IPS-18a (cell line): ENCODE measurements at regions not wholly inside any gene's neighbourhood (a gene's known extent, or its start where the extent isn't known, plus 50 kb on each side); places are given as distances from the start of the nearest gene placed in this dataset.

Experiments used
- H3K27ac ChIP-seq: one replicate; pipeline ENCODE4 v1.5.1; 2013; ENCODE audit warnings: low read length
- H3K27me3 ChIP-seq: one replicate; pipeline ENCODE4 v1.6.1; 2013; ENCODE audit warnings: mild to moderate bottlenecking, low read length; ENCODE audit not compliant: control insufficient read depth, insufficient read depth
- H3K36me3 ChIP-seq: one replicate; pipeline ENCODE4 v1.6.1; 2013; ENCODE audit warnings: low read depth, low read length; ENCODE audit not compliant: control insufficient read depth
- H3K4me1 ChIP-seq: one replicate; pipeline ENCODE4 v1.6.1; 2013; ENCODE audit warnings: low read depth, low read length; ENCODE audit not compliant: control insufficient read depth
- H3K4me3 ChIP-seq: one replicate; pipeline ENCODE4 v1.5.1; 2013; ENCODE audit warnings: low read length
- H3K9ac ChIP-seq: one replicate; pipeline ENCODE4 v1.6.1; 2013; ENCODE audit warnings: mild to moderate bottlenecking, low read length, moderate library complexity
- H3K9me3 ChIP-seq: one replicate; pipeline ENCODE4 v1.6.1; 2013; ENCODE audit warnings: low read depth, low read length; ENCODE audit not compliant: control insufficient read depth

GRCh38 chr6:40097590-40097989, 163.3 kb upstream of the MOCS1 start:
- no peaks in the 10 kb centered on the region for H3K36me3 ChIP-seq
- no peaks in the 10 kb centered on the region for H3K9me3 ChIP-seq
- H3K4me1 ChIP-seq, result no peaks in the 10 kb centered on the region
- no peak overlapping the region for H3K9ac ChIP-seq
- no peak overlapping the region for H3K4me3 ChIP-seq
- no peak overlapping the region for H3K27ac ChIP-seq
- H3K27me3 ChIP-seq, result no peaks in the 10 kb centered on the region

GRCh38 chr6:40083141-40083920, 149.1 kb upstream of the MOCS1 start:
- no peak overlapping the region for H3K4me3 ChIP-seq
- H3K27ac ChIP-seq, result no peak overlapping the region
- H3K9me3 ChIP-seq, result no peaks in the 10 kb centered on the region
- no peaks in the 10 kb centered on the region for H3K36me3 ChIP-seq
- H3K9ac ChIP-seq, result no peak overlapping the region
- no peaks in the 10 kb centered on the region for H3K27me3 ChIP-seq
- no peaks in the 10 kb centered on the region for H3K4me1 ChIP-seq

GRCh38 chr6:40082278-40083043, 148.2 kb upstream of the MOCS1 start:
- Histone ChIP-seq H3K36me3 (no peaks in the 10 kb centered on the region), H3K4me1 (no peaks in the 10 kb centered on the region), H3K27me3 (no peaks in the 10 kb centered on the region), H3K4me3 (no peak overlapping the region), H3K9ac (no peak overlapping the region), H3K27ac (no peak overlapping the region), H3K9me3 (no peaks in the 10 kb centered on the region)

- H3K27me3 ChIP-seq, result no peaks in the 10 kb centered on the region
Observed at GRCh38 chr6:40077736-40078135, 143.5 kb upstream of the MOCS1 start.

GRCh38 chr6:40077315-40077714, 143.1 kb upstream of the MOCS1 start:
- Histone ChIP-seq H3K4me3 (no peak overlapping the region), H3K9ac (no peak overlapping the region), H3K36me3 (no peaks in the 10 kb centered on the region), H3K27ac (no peak overlapping the region), H3K4me1 (no peaks in the 10 kb centered on the region), H3K27me3 (no peaks in the 10 kb centered on the region), H3K9me3 (no peaks in the 10 kb centered on the region)

More at GRCh38 chr6:40077736-40078135, 143.5 kb upstream of the MOCS1 start:
- no peak overlapping the region for H3K4me3 ChIP-seq
- no peaks in the 10 kb centered on the region for H3K9me3 ChIP-seq
- no peak overlapping the region for H3K27ac ChIP-seq
- no peaks in the 10 kb centered on the region for H3K4me1 ChIP-seq
- no peaks in the 10 kb centered on the region for H3K36me3 ChIP-seq
- no peak overlapping the region for H3K9ac ChIP-seq

GRCh38 chr6:40075056-40075590, 140.9 kb upstream of the MOCS1 start:
- Histone ChIP-seq H3K36me3 (no peaks in the 10 kb centered on the region), H3K9me3 (no peaks in the 10 kb centered on the region), H3K27ac (no peak overlapping the region), H3K4me1 (no peaks in the 10 kb centered on the region), H3K27me3 (no peaks in the 10 kb centered on the region), H3K4me3 (no peak overlapping the region), H3K9ac (no peak overlapping the region)

GRCh38 chr6:40074306-40075055, 140.2 kb upstream of the MOCS1 start:
- H3K27ac ChIP-seq, result no peak overlapping the region
- H3K27me3 ChIP-seq, result no peaks in the 10 kb centered on the region
- no peak overlapping the region for H3K4me3 ChIP-seq
- H3K4me1 ChIP-seq, result no peaks in the 10 kb centered on the region
- no peaks in the 10 kb centered on the region for H3K9me3 ChIP-seq
- H3K36me3 ChIP-seq, result no peaks in the 10 kb centered on the region
- H3K9ac ChIP-seq, result no peak overlapping the region

GRCh38 chr6:40066372-40066771, 132.1 kb upstream of the MOCS1 start:
- no peak overlapping the region for H3K9ac ChIP-seq
- no peaks in the 10 kb centered on the region for H3K36me3 ChIP-seq
- no peak overlapping the region for H3K27ac ChIP-seq
- H3K27me3 ChIP-seq, result no peaks in the 10 kb centered on the region
- peaks cover 6% of the 10 kb centered on the region for H3K9me3 ChIP-seq
- no peaks in the 10 kb centered on the region for H3K4me1 ChIP-seq
- H3K4me3 ChIP-seq, result no peak overlapping the region

GRCh38 chr6:40056865-40057264, 122.6 kb upstream of the MOCS1 start:
- Histone ChIP-seq H3K9ac (no peak overlapping the region), H3K4me1 (no peaks in the 10 kb centered on the region), H3K27me3 (no peaks in the 10 kb centered on the region), H3K4me3 (no peak overlapping the region), H3K27ac (no peak overlapping the region), H3K36me3 (no peaks in the 10 kb centered on the region), H3K9me3 (no peaks in the 10 kb centered on the region)

GRCh38 chr6:40054602-40055001, 120.3 kb upstream of the MOCS1 start:
- H3K9me3 ChIP-seq, result no peaks in the 10 kb centered on the region
- H3K4me3 ChIP-seq, result no peak overlapping the region

GRCh38 chr6:40054186-40054585, 119.9 kb upstream of the MOCS1 start:
- Histone ChIP-seq H3K9ac (no peak overlapping the region), H3K27ac (no peak overlapping the region)

More at GRCh38 chr6:40054602-40055001, 120.3 kb upstream of the MOCS1 start:
- H3K27me3 ChIP-seq, result no peaks in the 10 kb centered on the region
- H3K9ac ChIP-seq, result no peak overlapping the region
- no peaks in the 10 kb centered on the region for H3K36me3 ChIP-seq
- no peaks in the 10 kb centered on the region for H3K4me1 ChIP-seq
- no peak overlapping the region for H3K27ac ChIP-seq

More at GRCh38 chr6:40054186-40054585, 119.9 kb upstream of the MOCS1 start:
- Histone ChIP-seq H3K36me3 (no peaks in the 10 kb centered on the region), H3K4me1 (no peaks in the 10 kb centered on the region), H3K4me3 (no peak overlapping the region), H3K9me3 (no peaks in the 10 kb centered on the region), H3K27me3 (no peaks in the 10 kb centered on the region)
